ENCODE measurements at regions not wholly inside any gene's neighbourhood (a gene's known extent, or its start where the extent isn't known, plus 50 kb on each side); places are given as distances from the start of the nearest gene placed in this dataset.

GRCh38 chr2:237201461-237202287 is 116.0 kb downstream of the COPS8 start:
- Mint-ChIP-seq H3K4me1 (ENCODE audit: unreplicated experiment) (peaks cover 42% of the 10 kb centered on the region), H3K36me3 (no peaks in the 10 kb centered on the region), H3K27me3 (no peaks in the 10 kb centered on the region), H3K4me3 (no peak overlapping the region), H3K27ac (no peak overlapping the region), H3K9me3 (no peaks in the 10 kb centered on the region)
- DNase-seq (ENCODE audit: extremely low spot score, unreplicated experiment) = no peak
- no peak for TF ChIP-seq CTCF (conservative IDR thresholded peaks at IDR 0.05)

GRCh38 chr2:237202288-237203030 is 116.8 kb downstream of the COPS8 start:
- Mint-ChIP-seq H3K36me3 (no peaks in the 10 kb centered on the region), H3K27ac (no peak overlapping the region), H3K27me3 (peaks cover 4% of the 10 kb centered on the region), H3K4me1 (ENCODE audit: unreplicated experiment) (peaks cover 40% of the 10 kb centered on the region), H3K4me3 (no peak overlapping the region), H3K9me3 (no peaks in the 10 kb centered on the region)
- TF ChIP-seq CTCF (conservative IDR thresholded peaks at IDR 0.05) = no peak
- DNase-seq (ENCODE audit: extremely low spot score, unreplicated experiment) = no peak

- Mint-ChIP-seq H3K4me1 (ENCODE audit: unreplicated experiment) (peaks cover 47% of the 10 kb centered on the region), H3K4me3 (no peak overlapping the region), H3K27ac (no peak overlapping the region)
These were observed 119.4 kb downstream of the COPS8 start for GRCh38 chr2:237205043-237205541.

GRCh38 chr2:237205561-237205971 is 119.9 kb downstream of the COPS8 start:
- Mint-ChIP-seq H3K27me3 (peaks cover 7% of the 10 kb centered on the region), H3K36me3 (no peaks in the 10 kb centered on the region), H3K4me3 (no peak overlapping the region), H3K27ac (no peak overlapping the region), H3K9me3 (no peaks in the 10 kb centered on the region), H3K4me1 (ENCODE audit: unreplicated experiment) (peaks cover 50% of the 10 kb centered on the region)
- TF ChIP-seq CTCF (conservative IDR thresholded peaks at IDR 0.05) = no peak
- DNase-seq (ENCODE audit: extremely low spot score, unreplicated experiment) = no peak

More at GRCh38 chr2:237205043-237205541, 119.4 kb downstream of the COPS8 start:
- Mint-ChIP-seq H3K9me3 (no peaks in the 10 kb centered on the region), H3K27me3 (peaks cover 7% of the 10 kb centered on the region), H3K36me3 (no peaks in the 10 kb centered on the region)
- no peak for TF ChIP-seq CTCF (conservative IDR thresholded peaks at IDR 0.05)
- DNase-seq (ENCODE audit: extremely low spot score, unreplicated experiment) = no peak

GRCh38 chr2:237207646-237208045 is 122.0 kb downstream of the COPS8 start:
- H3K4me3 Mint-ChIP-seq = peak overlapping the region; percentile 5
- peaks cover 7% of the 10 kb centered on the region for H3K27me3 Mint-ChIP-seq
- H3K36me3 Mint-ChIP-seq = no peaks in the 10 kb centered on the region
- no peak overlapping the region for H3K27ac Mint-ChIP-seq
- H3K9me3 Mint-ChIP-seq = no peaks in the 10 kb centered on the region
- peaks cover 44% of the 10 kb centered on the region for H3K4me1 Mint-ChIP-seq (ENCODE audit: unreplicated experiment)
- TF ChIP-seq CTCF (conservative IDR thresholded peaks at IDR 0.05) = no peak
- DNase-seq (ENCODE audit: extremely low spot score, unreplicated experiment) = no peak
